ENCODE measurements at regions not wholly inside any gene's neighbourhood (a gene's known extent, or its start where the extent isn't known, plus 50 kb on each side); places are given as distances from the start of the nearest gene placed in this dataset.
"Not testable (repeated sequence)": the region's sequence is repeated elsewhere in the genome, so short reads cannot be mapped to it uniquely, and the experiment has no call there.

- Mint-ChIP-seq H3K27me3 (ENCODE audit: low read depth in 2 of 2) (peaks cover 0 to 7% of the 10 kb centered on the region in 2 donors), H3K4me3 (no peak overlapping the region), H3K4me1 (peaks cover 5 to 17% of the 10 kb centered on the region in 2 donors), H3K36me3 (no peaks in the 10 kb centered on the region), H3K9me3 (no peaks in the 10 kb centered on the region), H3K27ac (no peak overlapping the region)
- Histone ChIP-seq H3K9me3 (ENCODE audit: control insufficient read depth, insufficient read depth, low read length) (no peaks in the 10 kb centered on the region), H3K4me3 (ENCODE audit: low read length) (no peak overlapping the region), H3K27me3 (ENCODE audit: control insufficient read depth, insufficient read depth, low read length) (no peaks in the 10 kb centered on the region), H3K4me1 (ENCODE audit: control insufficient read depth, insufficient read depth, low read length) (no peaks in the 10 kb centered on the region), H3K27ac (ENCODE audit: low read length) (no peak overlapping the region), H3K36me3 (ENCODE audit: control insufficient read depth, insufficient read depth, low read length) (no peaks in the 10 kb centered on the region)
- no peak for ATAC-seq
- no peak for DNase-seq
- intact Hi-C loops (cut with micrococcal nuclease) = loop anchor here (2.0 kb wide), 1 partner anchor 167 kb away; no protein-coding TSS in a partner anchor
- no peak for TF ChIP-seq CTCF (IDR thresholded peaks at IDR 0.05)
These were observed 73.7 kb upstream of the TSC22D1 start for GRCh38 chr13:44649834-44650233.

GRCh38 chr13:44649104-44649428 lies 72.9 kb upstream of the TSC22D1 start:
- peaks cover 5 to 17% of the 10 kb centered on the region in 2 donors for H3K4me1 Mint-ChIP-seq
- H3K4me1 ChIP-seq (ENCODE audit: control insufficient read depth, insufficient read depth, low read length) = no peaks in the 10 kb centered on the region
- DNase-seq (no peak), ATAC-seq (peak in 1 of 3 donors; percentile 35)
- no peak overlapping the region for H3K4me3 ChIP-seq (ENCODE audit: low read length)
- peaks cover 0 to 7% of the 10 kb centered on the region in 2 donors for H3K27me3 Mint-ChIP-seq (ENCODE audit: low read depth in 2 of 2)
- intact Hi-C loops (cut with micrococcal nuclease) = loop anchor here (2.0 kb wide), 1 partner anchor 166 kb away; no protein-coding TSS in a partner anchor
- H3K27ac ChIP-seq (ENCODE audit: low read length) = no peak overlapping the region
- no peaks in the 10 kb centered on the region for H3K36me3 Mint-ChIP-seq
- no peak overlapping the region for H3K4me3 Mint-ChIP-seq
- H3K9me3 Mint-ChIP-seq = no peaks in the 10 kb centered on the region
- TF ChIP-seq CTCF (IDR thresholded peaks at IDR 0.05) = no peak
- 55% methylated on average over 3 of the region's 3 CpGs for WGBS (ENCODE audit: insufficient coverage)
- H3K27ac Mint-ChIP-seq = no peak overlapping the region
- no peaks in the 10 kb centered on the region for H3K27me3 ChIP-seq (ENCODE audit: control insufficient read depth, insufficient read depth, low read length)
- no peaks in the 10 kb centered on the region for H3K36me3 ChIP-seq (ENCODE audit: control insufficient read depth, insufficient read depth, low read length)
- no peaks in the 10 kb centered on the region for H3K9me3 ChIP-seq (ENCODE audit: control insufficient read depth, insufficient read depth, low read length)

GRCh38 chr13:44648392-44649103 lies 72.4 kb upstream of the TSC22D1 start:
- no peaks in the 10 kb centered on the region for H3K9me3 ChIP-seq (ENCODE audit: control insufficient read depth, insufficient read depth, low read length)
- peak in 1 of 2 donors; percentile 7 for DNase-seq
- intact Hi-C loops (cut with micrococcal nuclease) = loop anchor here (2.0 kb wide), 1 partner anchor 166 kb away; no protein-coding TSS in a partner anchor
- Mint-ChIP-seq H3K36me3 (no peaks in the 10 kb centered on the region), H3K9me3 (no peaks in the 10 kb centered on the region), H3K4me1 (peaks cover 5 to 17% of the 10 kb centered on the region in 2 donors), H3K27me3 (ENCODE audit: low read depth in 2 of 2) (peaks cover 0 to 7% of the 10 kb centered on the region in 2 donors), H3K4me3 (no peak overlapping the region), H3K27ac (no peak overlapping the region)
- peak; percentile 14 for TF ChIP-seq CTCF (IDR thresholded peaks at IDR 0.05)
- H3K36me3 ChIP-seq (ENCODE audit: control insufficient read depth, insufficient read depth, low read length) = no peaks in the 10 kb centered on the region
- no peak overlapping the region for H3K27ac ChIP-seq (ENCODE audit: low read length)
- H3K4me3 ChIP-seq (ENCODE audit: low read length) = no peak overlapping the region
- H3K27me3 ChIP-seq (ENCODE audit: control insufficient read depth, insufficient read depth, low read length) = no peaks in the 10 kb centered on the region
- WGBS (ENCODE audit: insufficient coverage) = 83% methylated on average over 1 of the region's 2 CpGs
- no peak for ATAC-seq
- H3K4me1 ChIP-seq (ENCODE audit: control insufficient read depth, insufficient read depth, low read length) = no peaks in the 10 kb centered on the region

GRCh38 chr13:44647560-44647959 lies 71.4 kb upstream of the TSC22D1 start:
- H3K9me3 Mint-ChIP-seq; H3K36me3 Mint-ChIP-seq; H3K4me1 ChIP-seq (ENCODE audit: control insufficient read depth, insufficient read depth, low read length); H3K27ac ChIP-seq (ENCODE audit: low read length); ATAC-seq; intact Hi-C loops (cut with micrococcal nuclease); H3K36me3 ChIP-seq (ENCODE audit: control insufficient read depth, insufficient read depth, low read length); H3K27me3 Mint-ChIP-seq (ENCODE audit: low read depth in 2 of 2); H3K9me3 ChIP-seq (ENCODE audit: control insufficient read depth, insufficient read depth, low read length); H3K27me3 ChIP-seq (ENCODE audit: control insufficient read depth, insufficient read depth, low read length); DNase-seq; H3K4me3 ChIP-seq (ENCODE audit: low read length); H3K4me3 Mint-ChIP-seq; H3K27ac Mint-ChIP-seq: not testable (repeated sequence)
- peaks cover 5 to 17% of the 10 kb centered on the region in 2 donors for H3K4me1 Mint-ChIP-seq
- WGBS (ENCODE audit: insufficient coverage) = 100% methylated on average over 1 of the region's 1 CpG
